Progenitor cell of endocrine pancreas (in vitro differentiated cells): ENCODE measurements at regions not wholly inside any gene's neighbourhood (a gene's known extent, or its start where the extent isn't known, plus 50 kb on each side); places are given as distances from the start of the nearest gene placed in this dataset.

Experiments
- DNase-seq: peaks from one replicate; pipeline ENCODE4 v3.0.0; 2021; ENCODE audit warnings: low spot score; ENCODE audit not compliant: unreplicated experiment
- H3K27ac Mint-ChIP-seq: 2 replicates; pipeline ENCODE4 v1.8.0; 2021; ENCODE audit warnings: mild to moderate bottlenecking, moderate library complexity, mixed read lengths
- H3K27me3 Mint-ChIP-seq: 2 replicates; pipeline ENCODE4 v1.8.0; 2021; ENCODE audit warnings: mixed read lengths
- H3K36me3 Mint-ChIP-seq: 2 replicates; pipeline ENCODE4 v1.8.0; 2022; ENCODE audit warnings: mixed read lengths; ENCODE audit not compliant: insufficient read depth
- H3K4me1 Mint-ChIP-seq: 2 replicates; pipeline ENCODE4 v1.8.0; 2021; ENCODE audit warnings: low read depth, mixed read lengths
- H3K4me3 Mint-ChIP-seq: 2 replicates; pipeline ENCODE4 v1.8.0; 2021; ENCODE audit warnings: low read depth, mild to moderate bottlenecking, moderate library complexity, mixed read lengths
- H3K9me3 Mint-ChIP-seq: 2 replicates; pipeline ENCODE4 v1.8.0; 2021; ENCODE audit warnings: low read depth, mixed read lengths
- TF ChIP-seq, protein P1 (sequence below): fragments of 200-600 bp; sonication (generic); IDR thresholded peaks from one replicate; pipeline ENCODE4 v1.5.0; 2021; ENCODE audit warnings: antibody characterized with exemption, mild to moderate bottlenecking; ENCODE audit not compliant: unreplicated experiment

DNA sequence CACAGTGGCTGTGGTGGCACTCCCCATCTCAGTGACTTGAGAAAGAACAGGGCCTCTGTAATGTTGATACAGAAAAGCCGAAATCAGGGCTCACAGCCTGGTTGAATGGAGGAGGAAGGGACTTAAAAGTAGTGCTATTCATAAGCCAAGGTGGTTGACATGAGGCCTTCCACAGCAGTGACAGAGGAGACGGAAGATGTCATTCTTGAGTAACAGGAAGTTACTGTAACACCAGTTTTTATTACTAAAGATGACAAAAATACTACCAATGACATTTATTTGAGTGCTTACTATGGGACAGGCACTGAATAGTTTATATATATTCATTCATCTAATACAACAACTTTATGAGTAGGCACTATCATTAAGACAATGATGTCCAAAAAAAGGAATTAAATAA is 52.8 kb upstream of the GNG12 start:
- Mint-ChIP-seq H3K27me3 (peaks cover 16% of the 10 kb centered on the region), H3K27ac (no peak overlapping the region), H3K9me3 (no peaks in the 10 kb centered on the region), H3K4me1 (peaks cover 5% of the 10 kb centered on the region), H3K4me3 (no peak overlapping the region), H3K36me3 (no peaks in the 10 kb centered on the region)
- TF ChIP-seq, protein P1, sequence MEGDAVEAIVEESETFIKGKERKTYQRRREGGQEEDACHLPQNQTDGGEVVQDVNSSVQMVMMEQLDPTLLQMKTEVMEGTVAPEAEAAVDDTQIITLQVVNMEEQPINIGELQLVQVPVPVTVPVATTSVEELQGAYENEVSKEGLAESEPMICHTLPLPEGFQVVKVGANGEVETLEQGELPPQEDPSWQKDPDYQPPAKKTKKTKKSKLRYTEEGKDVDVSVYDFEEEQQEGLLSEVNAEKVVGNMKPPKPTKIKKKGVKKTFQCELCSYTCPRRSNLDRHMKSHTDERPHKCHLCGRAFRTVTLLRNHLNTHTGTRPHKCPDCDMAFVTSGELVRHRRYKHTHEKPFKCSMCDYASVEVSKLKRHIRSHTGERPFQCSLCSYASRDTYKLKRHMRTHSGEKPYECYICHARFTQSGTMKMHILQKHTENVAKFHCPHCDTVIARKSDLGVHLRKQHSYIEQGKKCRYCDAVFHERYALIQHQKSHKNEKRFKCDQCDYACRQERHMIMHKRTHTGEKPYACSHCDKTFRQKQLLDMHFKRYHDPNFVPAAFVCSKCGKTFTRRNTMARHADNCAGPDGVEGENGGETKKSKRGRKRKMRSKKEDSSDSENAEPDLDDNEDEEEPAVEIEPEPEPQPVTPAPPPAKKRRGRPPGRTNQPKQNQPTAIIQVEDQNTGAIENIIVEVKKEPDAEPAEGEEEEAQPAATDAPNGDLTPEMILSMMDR: no peak
- DNase-seq: no peak

DNA sequence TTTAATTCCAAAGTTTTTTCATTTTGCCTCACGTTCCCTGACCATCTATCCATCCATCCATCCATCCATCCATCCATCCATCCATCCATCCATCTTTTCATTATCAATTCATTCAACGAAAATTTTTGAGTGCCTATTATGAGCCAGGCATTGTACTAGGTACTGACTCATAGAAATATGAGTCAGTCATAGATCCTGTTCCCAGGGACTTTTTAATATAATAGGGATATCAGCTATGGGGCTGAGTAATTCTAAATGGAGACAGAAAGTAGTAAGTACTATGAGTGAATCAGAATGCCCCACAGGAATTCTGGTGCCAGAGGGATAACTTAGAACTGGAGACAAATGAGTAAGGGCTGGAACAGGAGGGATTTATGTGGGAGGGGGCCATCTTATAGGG is 49.8 kb upstream of the GNG12 start:
- H3K9me3 Mint-ChIP-seq: no peaks in the 10 kb centered on the region
- H3K36me3 Mint-ChIP-seq: no peaks in the 10 kb centered on the region
- DNase-seq: no peak
- no peak overlapping the region for H3K4me3 Mint-ChIP-seq
- TF ChIP-seq, protein P1: no peak
- no peak overlapping the region for H3K27ac Mint-ChIP-seq
- peaks cover 13% of the 10 kb centered on the region for H3K27me3 Mint-ChIP-seq
- peaks cover 10% of the 10 kb centered on the region for H3K4me1 Mint-ChIP-seq
